Colon (tissue), 2 donors: ENCODE measurements at regions not wholly inside any gene's neighbourhood (a gene's known extent, or its start where the extent isn't known, plus 50 kb on each side); places are given as distances from the start of the nearest gene placed in this dataset.
A peak's percentile ranks its signal among the peaks of the same experiment; 100 is the strongest.
"Not testable (repeated sequence)": the region's sequence is repeated elsewhere in the genome, so short reads cannot be mapped to it uniquely, and the experiment has no call there.

Experiments
- FAIRE-seq: peaks from 2 replicates; lab custom pipeline; 2012; peaks lifted over from hg19 to GRCh38; lab: Jason Lieb, UNC
- donor health status: control.
- donor health status: control.

DNA sequence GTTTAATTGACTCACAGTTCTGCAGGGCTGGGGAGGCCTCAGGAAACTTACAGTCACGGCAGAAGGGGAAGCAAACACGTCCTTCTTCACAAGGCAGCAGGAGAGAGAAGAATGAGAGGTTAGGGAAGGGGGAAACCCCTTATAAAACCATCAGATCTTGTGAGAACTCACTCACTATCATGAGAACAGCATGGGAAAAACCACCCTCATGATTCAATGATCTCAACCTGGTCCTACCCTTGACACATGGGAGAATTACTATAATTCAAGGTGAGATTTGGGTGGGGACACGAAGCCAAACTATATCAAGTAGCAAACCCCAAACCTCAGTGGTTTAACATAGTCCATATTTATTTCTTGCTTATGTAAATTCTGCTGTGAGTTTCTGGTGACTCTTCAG is 252.0 kb upstream of the USP25 start:
- not testable (repeated sequence) for FAIRE-seq

DNA sequence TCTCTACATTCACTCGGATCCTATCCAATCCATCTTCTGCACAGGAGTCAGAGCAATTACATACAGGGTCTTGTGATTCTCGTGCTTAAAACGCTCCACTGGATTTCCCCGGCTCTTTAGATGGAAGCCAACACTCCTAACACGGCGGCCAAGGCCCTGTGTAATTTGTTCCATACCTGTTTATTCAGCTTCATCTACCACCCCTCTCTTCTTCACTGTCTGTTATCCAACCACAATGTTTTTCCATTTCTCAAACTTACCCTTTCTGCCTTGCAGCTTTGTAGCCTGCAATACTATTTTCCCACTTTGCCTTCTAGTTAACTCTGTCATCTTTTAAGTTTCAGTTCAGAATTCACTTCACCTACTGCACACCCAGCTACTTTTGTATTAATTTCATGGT is 249.6 kb upstream of the USP25 start:
- FAIRE-seq, result no peak

- no peak for FAIRE-seq
Observed at GRCh38 chr21:15483138-15483780, 246.5 kb upstream of the USP25 start.

GRCh38 chr21:15486460-15487195 is 243.2 kb upstream of the USP25 start:
- no peak for FAIRE-seq

GRCh38 chr21:15487196-15487550 is 242.6 kb upstream of the USP25 start:
- no peak for FAIRE-seq

GRCh38 chr21:15491100-15491499 is 238.7 kb upstream of the USP25 start:
- no peak for FAIRE-seq

DNA sequence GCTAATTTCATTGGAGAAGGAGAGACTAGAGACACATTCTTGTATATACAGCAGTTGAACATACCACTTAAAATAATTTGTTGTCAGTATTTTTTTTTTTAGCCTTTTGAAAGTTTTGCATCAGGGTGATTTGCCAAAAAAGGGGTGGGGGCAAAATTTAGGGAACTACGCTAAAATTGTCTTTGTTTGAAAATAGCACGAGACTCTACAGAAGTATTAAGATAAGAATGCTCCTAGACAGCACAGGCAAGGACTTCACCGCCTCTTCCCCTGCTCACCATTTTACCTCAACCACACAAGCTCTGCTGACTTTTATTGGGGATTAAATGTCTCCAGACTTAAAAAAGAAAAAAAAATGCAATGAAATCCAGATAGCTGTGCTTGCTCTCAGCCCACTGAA is 236.1 kb upstream of the USP25 start:
- no peak for FAIRE-seq

- no peak for FAIRE-seq
Observed at GRCh38 chr21:15494481-15494880, 235.3 kb upstream of the USP25 start.

DNA sequence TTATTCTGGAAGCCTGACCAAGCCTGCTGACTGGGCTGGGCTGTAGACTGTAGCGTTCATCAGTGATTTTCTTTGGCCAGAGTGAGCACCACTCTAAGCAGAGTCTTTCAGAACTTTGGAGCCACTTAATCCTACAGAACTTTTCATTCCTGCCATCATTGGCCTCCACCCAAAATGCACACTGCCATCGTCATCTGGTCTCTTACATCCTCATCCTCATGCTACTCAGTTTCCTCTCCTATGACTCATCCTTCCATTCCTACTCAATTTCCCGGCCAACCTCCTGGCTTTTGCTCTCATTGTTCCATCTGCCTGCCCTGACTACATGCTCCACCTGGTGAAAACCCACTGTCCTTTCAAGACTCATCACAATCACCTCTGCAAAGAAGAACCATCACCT is 233.8 kb upstream of the USP25 start:
- no peak for FAIRE-seq

GRCh38 chr21:15496911-15497310 is 232.9 kb upstream of the USP25 start:
- FAIRE-seq, result no peak

GRCh38 chr21:15498455-15498854 is 231.3 kb upstream of the USP25 start:
- no peak for FAIRE-seq

DNA sequence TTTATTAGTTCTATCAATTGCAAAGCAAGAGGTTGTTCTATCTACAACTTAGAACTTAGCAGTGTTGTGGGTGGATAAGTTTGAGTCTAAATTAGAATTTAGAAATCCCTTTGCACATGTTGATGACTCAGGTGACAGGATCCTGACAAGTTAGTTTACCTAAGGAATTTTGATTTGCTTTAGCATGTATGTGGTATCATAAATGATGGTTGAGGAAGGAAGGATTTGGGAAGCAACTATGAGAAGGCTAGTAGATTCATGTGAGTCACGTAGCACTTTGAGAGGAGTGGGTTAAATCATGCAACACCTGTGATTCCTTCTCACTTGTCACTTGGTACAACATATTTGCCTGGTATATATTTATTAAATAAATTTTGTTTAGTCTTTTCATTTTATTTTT is 223.7 kb upstream of the USP25 start:
- no peak for FAIRE-seq

DNA sequence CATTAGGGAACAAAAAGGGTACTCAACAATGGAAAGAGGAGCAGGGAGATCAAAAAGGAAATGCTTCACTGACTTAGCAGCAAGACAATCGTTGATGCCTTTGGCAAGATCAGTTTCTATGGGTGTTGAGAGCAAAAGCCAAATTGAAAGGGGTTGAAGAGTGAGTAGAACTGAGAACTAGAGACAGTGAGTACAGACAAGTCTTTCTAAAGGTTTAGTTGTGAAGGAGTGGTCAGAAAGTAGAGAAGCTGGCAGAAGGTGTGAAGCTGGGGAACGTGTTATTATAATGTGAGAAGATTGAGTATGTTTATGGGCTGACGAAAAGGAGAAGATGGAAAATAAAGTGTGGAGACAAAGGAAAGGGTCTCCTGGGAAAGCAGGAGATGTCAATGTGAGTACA is 221.2 kb upstream of the USP25 start:
- no peak for FAIRE-seq

- no peak for FAIRE-seq
Observed at GRCh38 chr21:15514073-15514946, 215.5 kb upstream of the USP25 start.

DNA sequence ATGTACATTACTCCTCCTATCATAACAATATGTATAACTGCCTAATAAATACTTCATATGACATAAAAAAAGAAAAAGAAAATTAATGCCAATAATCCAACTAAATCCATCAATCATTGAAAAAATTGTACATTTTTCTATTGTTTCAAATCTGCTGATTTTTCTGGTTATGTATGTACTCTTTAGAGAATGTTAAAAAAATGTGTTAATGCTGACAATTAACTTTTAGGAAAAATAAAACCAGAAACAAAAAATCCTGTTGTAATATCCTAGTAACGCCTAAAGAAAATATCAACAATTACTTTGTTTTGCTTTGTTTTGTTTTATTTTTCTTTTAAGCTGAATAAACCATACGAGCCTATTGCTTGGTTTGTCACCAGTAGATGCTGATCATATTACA is 213.9 kb upstream of the USP25 start:
- FAIRE-seq, result peak; percentile 60

GRCh38 chr21:15517394-15517793 is 212.4 kb upstream of the USP25 start:
- FAIRE-seq, result no peak

DNA sequence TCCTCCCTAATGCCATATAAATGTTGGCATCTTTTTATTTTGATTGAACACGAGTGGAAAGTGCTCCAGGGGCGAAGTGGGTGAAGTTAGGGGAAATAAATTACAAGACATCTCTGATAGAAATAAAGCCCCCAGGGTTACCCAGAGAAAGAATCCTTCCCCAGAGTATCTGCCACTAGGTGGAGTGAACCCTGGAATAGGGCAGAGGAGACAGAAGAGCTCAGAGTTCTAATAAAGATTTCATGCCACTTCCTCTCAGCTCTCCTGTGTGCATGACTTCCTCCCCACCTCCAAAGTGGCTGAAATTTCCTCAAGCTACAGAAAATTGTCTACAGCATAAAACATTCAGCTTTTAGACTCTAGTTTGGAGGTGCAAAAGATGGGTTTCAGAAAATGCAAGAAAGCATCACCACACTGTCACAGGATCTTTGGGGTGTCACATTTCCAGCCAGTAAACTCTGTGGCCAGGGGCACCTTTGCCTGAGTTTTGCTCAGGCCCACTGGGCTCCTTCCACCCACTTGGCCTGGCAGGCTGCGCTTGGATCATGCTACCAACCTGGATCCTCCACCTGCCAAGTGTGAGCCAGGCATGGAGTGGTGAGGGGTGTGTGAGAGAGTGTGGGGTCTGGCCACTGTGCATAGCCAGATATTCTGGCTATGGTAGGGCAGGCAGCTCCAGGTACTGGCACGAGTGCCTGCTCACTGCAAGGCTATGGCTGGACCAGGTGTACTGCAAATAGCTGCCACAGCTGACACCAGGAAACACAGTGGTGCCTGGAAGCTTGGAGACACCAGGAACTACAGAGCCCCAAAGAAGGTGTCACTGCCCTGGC is 208.8 kb upstream of the USP25 start:
- FAIRE-seq, result no peak

- no peak for FAIRE-seq
Observed at GRCh38 chr21:15521644-15522001, 208.2 kb upstream of the USP25 start.

- no peak for FAIRE-seq
Observed at GRCh38 chr21:15522148-15522547, 207.6 kb upstream of the USP25 start.

- FAIRE-seq, result no peak
Observed at GRCh38 chr21:15524855-15525254, 204.9 kb upstream of the USP25 start.

- no peak for FAIRE-seq
Observed at GRCh38 chr21:15526798-15527197, 203.0 kb upstream of the USP25 start.

DNA sequence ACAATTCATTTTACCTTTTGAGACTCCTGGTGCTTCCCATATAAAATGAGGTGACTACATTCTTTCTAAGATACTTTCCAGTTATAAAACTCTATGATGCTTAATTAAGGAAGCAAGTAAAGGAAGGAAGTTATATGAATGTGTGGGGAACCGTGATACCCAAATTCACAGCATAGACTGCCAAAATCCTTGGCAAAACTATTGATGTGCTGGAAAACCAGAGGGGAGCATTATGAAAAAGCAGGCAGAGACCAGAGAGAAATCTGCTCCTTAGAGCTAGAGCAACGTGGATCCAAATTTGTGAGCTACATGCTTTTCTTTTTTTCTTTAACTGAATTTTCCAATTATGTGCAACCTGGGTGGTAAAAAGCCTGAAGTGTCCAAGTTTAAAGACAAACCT is 201.4 kb upstream of the USP25 start:
- FAIRE-seq, result no peak
